ENCODE measurements at regions not wholly inside any gene's neighbourhood (a gene's known extent, or its start where the extent isn't known, plus 50 kb on each side); places are given as distances from the start of the nearest gene placed in this dataset.

DNA sequence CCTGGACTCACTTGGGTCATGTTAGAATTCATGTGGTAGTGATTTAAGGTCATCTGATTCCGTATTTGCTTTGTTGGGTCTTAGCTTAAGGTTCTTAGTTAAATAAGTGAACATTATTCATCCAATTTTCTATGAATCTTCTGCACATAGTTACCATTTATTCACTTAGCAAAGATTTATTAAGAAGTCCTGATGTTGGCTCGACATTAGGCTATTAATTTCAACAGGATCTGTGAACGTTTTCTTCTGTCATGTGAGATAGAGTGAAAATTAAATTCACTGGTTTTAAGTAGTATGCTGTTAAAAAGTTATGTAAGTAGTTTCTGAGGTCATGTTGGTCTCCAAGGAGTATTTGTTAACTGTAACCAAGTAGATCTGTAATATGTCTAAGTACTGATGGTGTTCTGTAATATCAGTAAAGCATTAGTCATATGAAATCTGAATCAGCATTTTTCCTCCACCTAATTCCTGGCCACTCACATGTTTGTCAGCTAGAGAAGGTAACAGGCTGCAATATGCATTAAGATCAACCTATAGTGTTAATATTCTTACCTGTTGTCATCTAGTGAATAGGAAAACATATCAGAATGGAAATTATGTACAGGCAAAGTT is 155.6 kb downstream of the PCDH7 start:
- no peaks in the 10 kb centered on the region for H3K4me1 Mint-ChIP-seq
- no peak for DNase-seq
- no peaks in the 10 kb centered on the region for H3K36me3 Mint-ChIP-seq
- no peak overlapping the region for H3K4me3 Mint-ChIP-seq
- H3K27me3 Mint-ChIP-seq, result no peaks in the 10 kb centered on the region
- peaks cover 5% of the 10 kb centered on the region for H3K9me3 Mint-ChIP-seq
- no peak overlapping the region for H3K27ac Mint-ChIP-seq

DNA sequence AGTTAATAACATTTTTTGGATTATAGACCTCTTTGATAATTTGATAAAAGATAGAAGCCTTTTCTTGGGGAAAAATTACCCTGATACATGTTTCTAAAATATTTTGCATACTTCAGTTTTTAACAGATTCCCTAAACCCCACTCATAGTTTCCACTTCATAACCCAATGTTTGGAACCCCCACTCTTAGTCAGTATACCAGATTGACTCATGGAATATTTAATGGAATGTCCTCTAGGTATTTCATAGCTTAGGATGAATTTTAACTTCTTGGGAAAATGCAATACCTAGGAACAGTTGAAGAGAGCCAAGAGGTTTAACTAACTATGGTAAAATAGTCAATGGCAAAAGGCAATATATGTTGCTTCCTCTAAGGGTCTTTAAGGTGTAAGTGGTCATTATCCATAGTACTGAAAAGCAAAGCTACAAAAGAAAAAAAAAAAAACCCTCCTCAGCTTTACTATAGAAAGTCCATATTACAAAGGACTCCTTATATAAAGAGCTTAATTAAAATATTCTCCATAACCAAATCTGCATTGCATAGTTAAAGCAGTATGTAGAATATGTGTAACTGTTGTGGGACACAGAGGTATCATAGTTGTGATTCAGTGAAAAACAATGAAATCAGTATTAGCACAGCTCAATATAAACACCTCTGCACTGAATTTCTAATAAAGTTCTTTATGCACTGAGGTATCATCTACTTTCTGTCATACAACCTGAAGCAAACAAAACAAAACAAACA is 159.9 kb downstream of the PCDH7 start:
- no peak for DNase-seq
- Mint-ChIP-seq H3K4me3 (no peak overlapping the region), H3K36me3 (no peaks in the 10 kb centered on the region), H3K27ac (no peak overlapping the region), H3K27me3 (no peaks in the 10 kb centered on the region), H3K4me1 (no peaks in the 10 kb centered on the region), H3K9me3 (peaks cover 2% of the 10 kb centered on the region)

DNA sequence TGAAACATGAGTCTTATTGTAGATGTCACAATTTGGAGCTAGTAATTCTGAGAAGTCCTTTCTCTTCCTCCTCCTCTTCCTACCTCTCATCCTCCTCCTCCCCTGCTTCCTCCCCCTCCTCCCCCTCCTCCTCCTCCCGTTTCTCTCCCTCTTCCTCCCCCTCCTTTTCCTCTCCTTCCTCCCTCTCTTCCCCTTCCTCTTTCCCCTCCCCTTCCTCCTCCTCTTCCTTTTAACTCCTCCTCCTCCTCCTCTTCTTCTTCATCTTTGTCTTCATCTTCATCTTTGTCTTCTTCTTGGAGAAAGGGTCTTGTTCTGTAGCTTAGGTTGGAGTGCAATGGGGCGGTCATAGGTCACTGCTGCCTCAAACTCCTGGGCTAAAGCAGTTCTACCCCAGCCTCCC is 161.8 kb downstream of the PCDH7 start:
- no peaks in the 10 kb centered on the region for H3K36me3 Mint-ChIP-seq
- H3K27ac Mint-ChIP-seq, result no peak overlapping the region
- no peak for DNase-seq
- no peak overlapping the region for H3K4me3 Mint-ChIP-seq
- no peaks in the 10 kb centered on the region for H3K4me1 Mint-ChIP-seq
- H3K9me3 Mint-ChIP-seq, result peaks cover 3% of the 10 kb centered on the region
- no peaks in the 10 kb centered on the region for H3K27me3 Mint-ChIP-seq

DNA sequence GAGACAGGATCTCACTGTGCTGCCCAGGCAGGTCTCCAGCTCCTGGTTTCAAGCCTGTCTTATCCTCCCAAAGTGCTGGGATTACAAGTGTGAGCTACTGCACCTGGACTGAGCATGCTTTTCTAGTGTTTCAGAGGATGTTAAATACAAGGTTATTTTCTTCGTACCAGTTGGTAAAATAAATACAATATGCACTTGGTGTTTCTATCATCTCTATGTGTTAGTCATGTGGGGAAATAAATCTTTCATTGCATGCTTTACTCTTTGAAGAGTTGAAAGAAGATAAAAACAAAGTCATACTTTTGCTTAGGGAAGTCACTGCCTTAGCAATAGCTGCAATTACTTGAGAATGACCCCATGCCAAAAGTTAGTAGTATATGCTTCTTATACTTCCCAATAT is 162.3 kb downstream of the PCDH7 start:
- Mint-ChIP-seq H3K27me3 (no peaks in the 10 kb centered on the region), H3K9me3 (peaks cover 3% of the 10 kb centered on the region), H3K36me3 (no peaks in the 10 kb centered on the region), H3K4me3 (no peak overlapping the region), H3K27ac (no peak overlapping the region), H3K4me1 (no peaks in the 10 kb centered on the region)
- DNase-seq, result no peak

DNA sequence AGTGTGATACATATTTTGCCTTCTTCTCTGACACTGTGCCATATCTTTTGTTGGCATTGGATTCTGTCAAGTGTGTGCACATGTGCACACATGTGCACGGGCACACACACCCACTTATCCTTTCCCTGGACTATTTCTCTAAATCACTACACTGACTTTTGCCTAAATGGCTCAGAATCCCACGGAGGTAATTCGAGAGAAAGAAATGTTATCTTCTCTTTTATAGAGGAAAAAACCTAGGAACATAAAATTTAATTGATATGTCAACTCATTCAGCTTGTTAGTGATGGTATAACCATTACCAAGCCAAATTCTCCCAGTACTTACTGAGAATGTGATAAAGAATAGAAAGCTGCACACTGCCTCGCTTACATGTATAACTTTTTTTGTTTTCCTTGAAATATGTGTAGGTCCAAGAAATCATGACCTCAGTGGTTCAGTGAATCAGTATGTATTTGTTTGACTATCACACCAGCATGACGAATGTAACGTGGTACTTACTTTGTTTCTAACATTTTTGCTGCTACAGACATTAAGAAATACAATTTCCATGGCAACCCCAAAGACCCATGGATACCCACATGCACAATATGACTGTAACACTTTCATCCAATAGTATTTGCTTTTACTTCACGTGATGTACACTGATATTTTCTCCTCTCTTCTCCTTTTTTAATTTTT is 163.0 kb downstream of the PCDH7 start:
- Mint-ChIP-seq H3K4me1 (no peaks in the 10 kb centered on the region), H3K27me3 (no peaks in the 10 kb centered on the region), H3K4me3 (no peak overlapping the region), H3K9me3 (peaks cover 3% of the 10 kb centered on the region), H3K27ac (no peak overlapping the region), H3K36me3 (no peaks in the 10 kb centered on the region)
- no peak for DNase-seq

DNA sequence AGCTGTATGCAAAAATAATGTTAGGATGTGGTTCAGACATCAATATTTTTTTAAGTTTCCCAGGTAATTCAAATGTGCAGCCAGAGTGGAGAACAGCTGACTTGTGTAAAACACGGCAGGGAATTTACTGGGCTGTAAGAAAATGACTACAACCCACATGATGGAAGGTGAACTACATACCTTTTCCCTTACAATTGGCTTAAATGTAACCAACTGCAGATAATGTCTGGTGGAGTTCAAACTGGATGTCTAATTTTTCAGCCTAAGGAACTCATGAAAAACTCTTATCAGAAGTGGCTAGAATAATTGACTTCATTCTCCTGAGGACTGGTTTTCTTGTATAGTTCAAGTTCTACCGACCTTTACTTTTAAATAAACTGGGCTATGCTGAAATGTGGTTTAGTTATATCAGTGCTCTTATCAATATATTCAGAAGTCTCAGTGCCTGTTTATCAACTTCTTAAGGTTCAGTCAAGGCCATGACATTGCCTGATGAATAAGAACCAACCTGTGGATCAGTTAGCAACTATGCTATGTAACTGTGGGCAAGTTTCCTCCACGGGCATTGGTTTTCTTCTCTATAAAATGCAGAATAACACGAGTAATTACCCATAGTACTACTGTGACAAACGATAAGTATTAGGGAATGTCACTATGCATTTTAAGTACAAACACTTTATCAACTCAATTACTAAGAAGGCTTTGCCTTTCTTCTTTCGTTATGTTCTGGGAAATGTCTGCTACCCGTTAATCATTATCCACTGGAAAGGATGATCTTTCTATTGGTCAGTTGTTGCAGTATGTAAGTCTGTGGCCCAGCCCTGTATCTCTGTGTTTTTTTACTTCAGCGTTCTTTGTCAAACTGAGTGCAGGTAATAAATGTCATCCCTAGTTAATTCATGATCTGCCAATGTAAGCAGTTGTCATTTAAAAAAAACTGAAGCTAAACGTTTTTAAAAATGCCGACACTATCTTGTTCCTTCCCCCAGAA is 181.6 kb downstream of the PCDH7 start:
- H3K27ac Mint-ChIP-seq, result no peak overlapping the region
- H3K4me3 Mint-ChIP-seq, result no peak overlapping the region
- H3K36me3 Mint-ChIP-seq, result no peaks in the 10 kb centered on the region
- no peaks in the 10 kb centered on the region for H3K4me1 Mint-ChIP-seq
- DNase-seq, result no peak
- H3K9me3 Mint-ChIP-seq, result peaks cover 1% of the 10 kb centered on the region
- no peaks in the 10 kb centered on the region for H3K27me3 Mint-ChIP-seq

DNA sequence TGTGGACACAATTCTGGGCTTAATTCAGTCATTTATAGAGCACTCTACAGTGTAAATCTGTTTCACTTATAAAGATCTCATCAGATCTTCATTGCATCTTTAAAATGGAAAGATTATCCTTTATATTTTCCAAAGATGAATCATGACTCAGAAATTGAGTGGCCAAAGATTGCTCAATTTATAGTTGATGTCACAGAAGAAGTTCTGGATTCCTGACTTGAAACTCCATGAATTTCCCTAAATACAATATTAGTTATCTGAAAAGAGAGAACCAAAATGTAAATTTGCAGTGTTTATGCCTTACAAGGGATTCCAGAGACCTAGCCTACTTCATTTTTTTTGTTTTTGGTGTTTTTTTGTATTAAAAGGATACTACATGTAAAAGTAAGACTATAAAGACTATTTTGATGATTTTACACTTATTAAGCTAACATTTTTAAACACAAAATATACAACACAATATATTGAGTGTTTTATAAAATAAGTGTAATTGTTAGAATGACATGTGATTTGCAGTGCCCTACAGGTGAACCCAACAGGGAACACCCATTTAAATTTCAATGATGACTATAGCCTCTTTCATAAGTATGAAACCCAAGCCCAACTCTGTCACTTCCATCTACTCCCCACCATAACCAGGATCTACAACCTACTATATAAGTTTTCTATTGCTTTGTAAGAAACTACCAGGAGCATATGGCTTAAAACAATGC is 183.5 kb downstream of the PCDH7 start:
- Mint-ChIP-seq H3K9me3 (peaks cover 1% of the 10 kb centered on the region), H3K4me3 (no peak overlapping the region), H3K27me3 (no peaks in the 10 kb centered on the region), H3K36me3 (no peaks in the 10 kb centered on the region), H3K4me1 (no peaks in the 10 kb centered on the region), H3K27ac (no peak overlapping the region)
- DNase-seq, result no peak

DNA sequence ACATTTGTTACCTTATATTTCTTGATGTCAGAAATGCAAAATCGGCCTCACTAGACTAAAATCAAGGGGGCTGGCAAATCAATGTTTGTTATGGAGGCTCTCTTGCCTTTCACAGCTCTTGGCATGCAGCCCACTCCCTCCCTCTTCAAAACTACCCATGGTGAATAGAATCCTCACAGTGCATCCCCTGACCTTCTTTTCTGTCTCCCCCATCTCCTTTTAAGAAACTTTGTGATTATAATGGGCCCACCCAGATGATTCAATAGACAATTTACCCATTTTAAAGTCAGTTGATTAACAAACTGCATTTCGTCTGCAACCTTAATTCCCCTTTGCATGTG is 184.0 kb downstream of the PCDH7 start:
- H3K27me3 Mint-ChIP-seq, result no peaks in the 10 kb centered on the region
- DNase-seq, result no peak
- peaks cover 4% of the 10 kb centered on the region for H3K9me3 Mint-ChIP-seq
- no peak overlapping the region for H3K4me3 Mint-ChIP-seq
- H3K36me3 Mint-ChIP-seq, result no peaks in the 10 kb centered on the region
- no peak overlapping the region for H3K27ac Mint-ChIP-seq
- H3K4me1 Mint-ChIP-seq, result no peaks in the 10 kb centered on the region

DNA sequence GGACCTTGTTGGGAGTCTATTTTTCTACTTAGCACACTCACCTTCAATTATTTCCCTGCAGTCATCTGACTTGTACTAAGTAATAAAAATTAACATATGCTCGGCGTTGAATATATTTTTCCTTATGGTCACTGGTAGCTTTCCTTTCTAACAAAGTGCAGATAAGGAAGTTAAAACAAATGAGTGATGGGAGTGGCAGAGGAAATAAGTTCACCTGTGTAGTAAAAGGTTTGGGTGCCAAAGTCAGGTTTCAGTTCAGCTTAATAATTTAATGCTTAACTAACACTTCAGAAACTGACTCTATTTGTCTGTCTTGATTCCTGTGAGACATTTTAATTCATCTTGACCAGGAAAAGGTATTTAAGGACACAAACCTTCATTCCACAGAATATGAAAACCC is 184.4 kb downstream of the PCDH7 start:
- H3K4me3 Mint-ChIP-seq, result no peak overlapping the region
- peaks cover 5% of the 10 kb centered on the region for H3K9me3 Mint-ChIP-seq
- no peak for DNase-seq
- no peak overlapping the region for H3K27ac Mint-ChIP-seq
- H3K27me3 Mint-ChIP-seq, result no peaks in the 10 kb centered on the region
- H3K36me3 Mint-ChIP-seq, result no peaks in the 10 kb centered on the region
- no peaks in the 10 kb centered on the region for H3K4me1 Mint-ChIP-seq

DNA sequence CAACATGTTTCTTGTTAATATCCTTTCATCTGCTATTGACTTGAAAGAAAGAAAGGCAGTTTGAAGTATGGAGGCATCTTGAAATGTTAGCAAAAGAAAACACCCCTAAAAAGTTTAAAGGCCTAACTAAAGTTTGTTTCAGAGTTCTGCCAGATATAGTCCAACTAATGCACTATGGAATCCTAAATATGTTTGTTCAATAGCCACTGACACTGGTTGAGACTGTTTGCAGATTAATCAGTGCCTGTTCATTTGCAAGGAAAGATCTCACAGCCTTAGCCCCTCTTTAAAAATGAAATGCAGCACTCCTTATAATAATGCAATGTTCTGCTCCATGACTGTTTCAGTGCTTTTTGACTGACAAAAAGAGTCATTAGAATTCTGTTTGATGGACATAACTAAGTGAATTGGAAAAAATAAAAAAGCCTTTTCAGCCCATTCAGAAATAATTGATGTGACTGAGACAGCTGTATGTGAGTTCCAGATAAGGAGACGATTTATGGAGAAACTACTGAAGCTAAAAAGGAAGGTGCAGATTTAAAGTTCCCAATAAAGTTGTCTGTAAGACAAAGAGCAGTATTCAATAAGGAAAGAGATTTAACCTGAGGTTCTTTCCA is 192.0 kb downstream of the PCDH7 start:
- Mint-ChIP-seq H3K9me3 (peaks cover 5% of the 10 kb centered on the region), H3K27me3 (no peaks in the 10 kb centered on the region), H3K4me3 (no peak overlapping the region), H3K27ac (no peak overlapping the region), H3K4me1 (no peaks in the 10 kb centered on the region), H3K36me3 (no peaks in the 10 kb centered on the region)
- no peak for DNase-seq

DNA sequence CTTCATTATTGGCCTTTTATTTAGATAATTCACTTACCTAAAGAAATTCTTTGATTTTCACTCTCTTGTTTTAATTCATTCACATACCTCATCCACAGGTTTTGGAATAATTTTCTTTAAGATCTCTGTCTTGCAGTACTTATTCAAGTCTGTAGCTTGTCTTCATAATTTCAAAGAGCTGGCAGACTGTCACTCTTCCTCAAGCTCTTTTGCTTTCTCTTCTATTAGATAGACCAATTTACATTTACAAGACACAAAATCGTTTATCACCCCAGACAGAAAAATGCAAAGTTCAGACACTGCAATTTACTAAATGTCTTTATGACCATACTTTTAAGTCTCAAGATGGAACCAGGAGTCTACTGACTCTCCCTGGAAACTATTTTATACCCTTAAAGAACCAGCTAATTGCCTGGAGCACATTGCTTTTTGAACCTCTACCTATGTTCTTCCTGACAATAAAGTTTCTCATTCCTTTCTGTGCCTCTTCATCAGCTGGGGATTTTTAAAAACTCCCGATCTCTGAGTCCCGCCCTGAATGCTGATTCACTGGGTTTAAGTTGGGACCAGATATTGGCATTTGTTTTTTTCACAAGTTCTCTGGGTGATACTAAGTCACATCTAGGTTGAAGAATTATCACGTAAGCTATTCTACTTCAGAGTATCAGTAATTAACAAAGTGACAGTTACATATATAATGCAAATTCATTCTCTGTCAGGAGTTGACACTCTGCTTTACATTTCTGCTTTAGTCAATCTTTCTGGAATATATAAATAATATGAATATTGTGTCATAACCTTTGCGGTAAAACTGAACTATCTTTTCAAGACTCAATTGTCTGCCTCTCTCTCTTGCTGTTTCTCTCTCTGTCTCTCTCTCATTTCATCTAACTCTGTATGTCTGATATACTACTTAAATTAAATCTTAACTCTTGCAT is 196.4 kb downstream of the PCDH7 start:
- Mint-ChIP-seq H3K9me3 (peaks cover 2% of the 10 kb centered on the region), H3K36me3 (no peaks in the 10 kb centered on the region), H3K27me3 (no peaks in the 10 kb centered on the region), H3K4me3 (no peak overlapping the region), H3K4me1 (no peaks in the 10 kb centered on the region), H3K27ac (no peak overlapping the region)
- DNase-seq, result no peak

DNA sequence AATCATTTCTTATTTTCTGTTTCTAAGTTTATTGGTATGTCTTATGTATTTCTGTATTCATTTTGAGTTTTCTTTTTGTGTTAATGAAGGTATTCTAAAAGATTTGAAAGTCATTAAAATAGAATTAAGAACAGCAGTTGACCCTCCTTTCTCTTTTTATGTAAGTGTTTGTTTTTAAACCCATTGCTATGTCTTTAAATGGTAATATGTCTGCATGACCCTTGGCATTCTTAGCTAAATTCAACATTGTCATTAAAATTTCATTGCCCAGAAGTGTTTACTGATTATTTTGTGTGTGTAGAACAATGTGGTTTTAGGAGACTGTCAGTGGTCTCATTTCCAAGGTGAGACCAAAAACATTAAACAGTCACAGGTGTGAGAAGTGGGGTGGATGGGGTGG is 197.8 kb downstream of the PCDH7 start:
- H3K27me3 Mint-ChIP-seq, result no peaks in the 10 kb centered on the region
- H3K36me3 Mint-ChIP-seq, result no peaks in the 10 kb centered on the region
- H3K4me1 Mint-ChIP-seq, result no peaks in the 10 kb centered on the region
- no peak for DNase-seq
- H3K9me3 Mint-ChIP-seq, result peaks cover 2% of the 10 kb centered on the region
- no peak overlapping the region for H3K27ac Mint-ChIP-seq
- no peak overlapping the region for H3K4me3 Mint-ChIP-seq

DNA sequence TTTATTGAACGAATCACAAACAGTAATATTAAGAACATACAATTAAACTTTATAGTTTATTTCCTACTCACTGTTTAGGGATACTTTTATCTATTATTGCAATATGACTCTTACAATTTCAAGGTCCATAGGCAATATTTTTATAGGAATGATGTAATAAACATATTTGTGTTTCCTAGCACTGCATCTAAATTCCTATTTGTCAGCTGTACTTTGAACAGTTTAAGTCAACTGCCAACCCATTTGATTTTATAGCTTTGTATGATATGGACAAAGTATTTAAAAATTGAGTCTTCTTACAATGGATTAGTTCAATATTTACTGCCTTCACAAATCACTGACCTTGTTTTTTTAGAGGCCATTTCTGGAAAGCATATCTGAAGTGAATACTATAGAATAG is 199.3 kb downstream of the PCDH7 start:
- H3K36me3 Mint-ChIP-seq, result no peaks in the 10 kb centered on the region
- no peak overlapping the region for H3K4me3 Mint-ChIP-seq
- no peak overlapping the region for H3K27ac Mint-ChIP-seq
- no peaks in the 10 kb centered on the region for H3K27me3 Mint-ChIP-seq
- no peak for DNase-seq
- H3K9me3 Mint-ChIP-seq, result peaks cover 2% of the 10 kb centered on the region
- H3K4me1 Mint-ChIP-seq, result no peaks in the 10 kb centered on the region
